ENCODE measurements at regions not wholly inside any gene's neighbourhood (a gene's known extent, or its start where the extent isn't known, plus 50 kb on each side); places are given as distances from the start of the nearest gene placed in this dataset.

DNA sequence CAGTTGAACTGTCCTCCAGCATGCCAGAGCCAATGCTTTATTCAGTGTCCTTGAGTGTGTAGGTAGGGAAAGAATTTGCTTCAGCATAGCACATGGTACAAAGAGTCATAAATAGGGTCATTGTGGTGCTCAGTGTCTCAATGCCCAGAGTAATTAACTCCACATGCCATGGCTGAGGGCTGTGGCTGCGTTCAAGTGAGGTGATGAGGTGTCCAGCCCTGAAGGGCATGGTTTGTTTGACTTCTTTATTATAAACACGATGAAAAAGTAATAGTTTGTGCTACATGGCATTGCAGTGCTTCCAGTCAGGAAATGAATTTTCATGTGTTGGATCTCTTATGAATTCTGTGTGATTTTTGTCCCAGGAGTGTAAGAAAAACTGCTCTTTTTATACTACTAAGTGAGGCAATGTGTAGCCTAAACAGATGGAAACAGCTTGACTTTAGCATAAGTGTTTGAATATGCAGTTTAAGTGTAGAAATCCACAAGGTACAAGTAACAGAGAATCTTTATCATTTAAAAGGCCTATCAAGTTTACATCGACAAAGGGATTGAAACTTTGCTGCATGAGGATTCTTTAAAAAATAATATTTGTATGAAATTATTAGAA, 507.9 kb upstream of the CDH2 start (continued):
- TF ChIP-seq, protein P1, sequence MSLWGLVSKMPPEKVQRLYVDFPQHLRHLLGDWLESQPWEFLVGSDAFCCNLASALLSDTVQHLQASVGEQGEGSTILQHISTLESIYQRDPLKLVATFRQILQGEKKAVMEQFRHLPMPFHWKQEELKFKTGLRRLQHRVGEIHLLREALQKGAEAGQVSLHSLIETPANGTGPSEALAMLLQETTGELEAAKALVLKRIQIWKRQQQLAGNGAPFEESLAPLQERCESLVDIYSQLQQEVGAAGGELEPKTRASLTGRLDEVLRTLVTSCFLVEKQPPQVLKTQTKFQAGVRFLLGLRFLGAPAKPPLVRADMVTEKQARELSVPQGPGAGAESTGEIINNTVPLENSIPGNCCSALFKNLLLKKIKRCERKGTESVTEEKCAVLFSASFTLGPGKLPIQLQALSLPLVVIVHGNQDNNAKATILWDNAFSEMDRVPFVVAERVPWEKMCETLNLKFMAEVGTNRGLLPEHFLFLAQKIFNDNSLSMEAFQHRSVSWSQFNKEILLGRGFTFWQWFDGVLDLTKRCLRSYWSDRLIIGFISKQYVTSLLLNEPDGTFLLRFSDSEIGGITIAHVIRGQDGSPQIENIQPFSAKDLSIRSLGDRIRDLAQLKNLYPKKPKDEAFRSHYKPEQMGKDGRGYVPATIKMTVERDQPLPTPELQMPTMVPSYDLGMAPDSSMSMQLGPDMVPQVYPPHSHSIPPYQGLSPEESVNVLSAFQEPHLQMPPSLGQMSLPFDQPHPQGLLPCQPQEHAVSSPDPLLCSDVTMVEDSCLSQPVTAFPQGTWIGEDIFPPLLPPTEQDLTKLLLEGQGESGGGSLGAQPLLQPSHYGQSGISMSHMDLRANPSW (CRISPR knock-in tag; IDR thresholded peaks at IDR 0.05; ENCODE audit: borderline replicate concordance), result no peak
- no peak for TF ChIP-seq REL (CRISPR knock-in tag; conservative IDR thresholded peaks at IDR 0.05)
- no peak for TF ChIP-seq RFX5 (IDR thresholded peaks at IDR 0.05; ENCODE audit: low read depth, low read length)
- TF ChIP-seq CBX5 (CRISPR knock-in tag; IDR thresholded peaks at IDR 0.05; ENCODE audit: borderline replicate concordance), result no peak
- no peak for TF ChIP-seq MATR3 (CRISPR knock-in tag; IDR thresholded peaks at IDR 0.05)
- no peak for TF ChIP-seq GLI4 (CRISPR knock-in tag; IDR thresholded peaks at IDR 0.05; ENCODE audit: borderline replicate concordance)
- TF ChIP-seq ZFAT (CRISPR knock-in tag; conservative IDR thresholded peaks at IDR 0.05), result no peak
- TF ChIP-seq ZNF33B (CRISPR knock-in tag; IDR thresholded peaks at IDR 0.05), result no peak
- TF ChIP-seq, protein P2, sequence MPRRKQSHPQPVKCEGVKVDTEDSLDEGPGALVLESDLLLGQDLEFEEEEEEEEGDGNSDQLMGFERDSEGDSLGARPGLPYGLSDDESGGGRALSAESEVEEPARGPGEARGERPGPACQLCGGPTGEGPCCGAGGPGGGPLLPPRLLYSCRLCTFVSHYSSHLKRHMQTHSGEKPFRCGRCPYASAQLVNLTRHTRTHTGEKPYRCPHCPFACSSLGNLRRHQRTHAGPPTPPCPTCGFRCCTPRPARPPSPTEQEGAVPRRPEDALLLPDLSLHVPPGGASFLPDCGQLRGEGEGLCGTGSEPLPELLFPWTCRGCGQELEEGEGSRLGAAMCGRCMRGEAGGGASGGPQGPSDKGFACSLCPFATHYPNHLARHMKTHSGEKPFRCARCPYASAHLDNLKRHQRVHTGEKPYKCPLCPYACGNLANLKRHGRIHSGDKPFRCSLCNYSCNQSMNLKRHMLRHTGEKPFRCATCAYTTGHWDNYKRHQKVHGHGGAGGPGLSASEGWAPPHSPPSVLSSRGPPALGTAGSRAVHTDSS (CRISPR knock-in tag; conservative IDR thresholded peaks at IDR 0.05), result no peak
- no peak for TF ChIP-seq TEAD3 (CRISPR knock-in tag; optimal IDR thresholded peaks at IDR 0.05; ENCODE audit: borderline replicate concordance)

DNA sequence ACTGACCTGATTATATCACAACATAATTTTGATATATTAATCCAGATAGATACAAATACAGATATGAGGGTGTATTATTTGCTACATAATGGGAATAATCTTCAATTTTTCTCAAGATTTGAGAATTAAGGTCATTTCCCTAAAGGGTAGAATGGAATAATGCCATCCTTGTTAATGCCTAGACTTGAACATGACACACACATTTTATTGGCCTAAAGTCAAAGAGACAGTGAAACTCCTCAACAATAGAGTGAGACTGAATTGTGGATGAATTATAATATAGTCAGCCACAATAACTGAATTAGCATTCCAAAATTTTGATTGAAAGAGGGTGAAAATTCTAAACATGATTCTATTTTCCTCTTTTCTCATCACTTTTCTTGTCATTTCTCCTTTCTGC, 506.0 kb upstream of the CDH2 start:
- no peak overlapping the region for H2AFZ ChIP-seq (ENCODE audit: low read length)
- H3K9me3 ChIP-seq (ENCODE audit: low read length), result no peaks in the 10 kb centered on the region
- H3K27me3 ChIP-seq (ENCODE audit: control insufficient read depth in 1 of 2, insufficient read depth in 2 of 2, low read length in 2 of 2), result no peaks in the 10 kb centered on the region
- no peak overlapping the region for H3K27ac ChIP-seq (ENCODE audit: extremely low read length, insufficient read depth, low read length)
- in situ Hi-C loops (cut with HindIII; ENCODE audit: extremely low pct_ligation_motif_present, low pct_unique_long_range_greater_than_20kb) (no loop called here), intact Hi-C loops (cut with micrococcal nuclease; ENCODE audit: unreplicated experiment) (no loop called here)
- H3K4me1 ChIP-seq (ENCODE audit: insufficient read depth, low read length), result no peaks in the 10 kb centered on the region
- no peaks in the 10 kb centered on the region for H3K36me3 ChIP-seq (replicated peaks in 1 of 2; ENCODE audit: control insufficient read depth in 1 of 2, insufficient read depth in 2 of 2, low read length in 2 of 2)
- no peak overlapping the region for H3K4me3 ChIP-seq (replicated peaks in 1 of 3; ENCODE audit: insufficient read depth in 1 of 3, low read depth in 2 of 3, low read length in 3 of 3)
- H4K20me1 ChIP-seq (ENCODE audit: insufficient read depth, low read length), result no peaks in the 10 kb centered on the region
- H3K4me2 ChIP-seq (ENCODE audit: low read depth, low read length), result no peak overlapping the region
- no peak for ATAC-seq
- no peak overlapping the region for H3K9ac ChIP-seq (ENCODE audit: insufficient read depth, low read depth, low read length)
- ChIA-PET CTCF (ENCODE audit: low intra/inter-chr PET ratio, low total read pairs) (no interaction called here), POLR2A (no interaction called here)
- no peak for FAIRE-seq
- no peaks in the 10 kb centered on the region for H3K79me2 ChIP-seq (ENCODE audit: insufficient read depth, low read length)
- no peak for DNase-seq (ENCODE audit: low spot score)
- BruUV-seq (replicated peaks), result no TSS peak
- TF ChIP-seq, protein P3, sequence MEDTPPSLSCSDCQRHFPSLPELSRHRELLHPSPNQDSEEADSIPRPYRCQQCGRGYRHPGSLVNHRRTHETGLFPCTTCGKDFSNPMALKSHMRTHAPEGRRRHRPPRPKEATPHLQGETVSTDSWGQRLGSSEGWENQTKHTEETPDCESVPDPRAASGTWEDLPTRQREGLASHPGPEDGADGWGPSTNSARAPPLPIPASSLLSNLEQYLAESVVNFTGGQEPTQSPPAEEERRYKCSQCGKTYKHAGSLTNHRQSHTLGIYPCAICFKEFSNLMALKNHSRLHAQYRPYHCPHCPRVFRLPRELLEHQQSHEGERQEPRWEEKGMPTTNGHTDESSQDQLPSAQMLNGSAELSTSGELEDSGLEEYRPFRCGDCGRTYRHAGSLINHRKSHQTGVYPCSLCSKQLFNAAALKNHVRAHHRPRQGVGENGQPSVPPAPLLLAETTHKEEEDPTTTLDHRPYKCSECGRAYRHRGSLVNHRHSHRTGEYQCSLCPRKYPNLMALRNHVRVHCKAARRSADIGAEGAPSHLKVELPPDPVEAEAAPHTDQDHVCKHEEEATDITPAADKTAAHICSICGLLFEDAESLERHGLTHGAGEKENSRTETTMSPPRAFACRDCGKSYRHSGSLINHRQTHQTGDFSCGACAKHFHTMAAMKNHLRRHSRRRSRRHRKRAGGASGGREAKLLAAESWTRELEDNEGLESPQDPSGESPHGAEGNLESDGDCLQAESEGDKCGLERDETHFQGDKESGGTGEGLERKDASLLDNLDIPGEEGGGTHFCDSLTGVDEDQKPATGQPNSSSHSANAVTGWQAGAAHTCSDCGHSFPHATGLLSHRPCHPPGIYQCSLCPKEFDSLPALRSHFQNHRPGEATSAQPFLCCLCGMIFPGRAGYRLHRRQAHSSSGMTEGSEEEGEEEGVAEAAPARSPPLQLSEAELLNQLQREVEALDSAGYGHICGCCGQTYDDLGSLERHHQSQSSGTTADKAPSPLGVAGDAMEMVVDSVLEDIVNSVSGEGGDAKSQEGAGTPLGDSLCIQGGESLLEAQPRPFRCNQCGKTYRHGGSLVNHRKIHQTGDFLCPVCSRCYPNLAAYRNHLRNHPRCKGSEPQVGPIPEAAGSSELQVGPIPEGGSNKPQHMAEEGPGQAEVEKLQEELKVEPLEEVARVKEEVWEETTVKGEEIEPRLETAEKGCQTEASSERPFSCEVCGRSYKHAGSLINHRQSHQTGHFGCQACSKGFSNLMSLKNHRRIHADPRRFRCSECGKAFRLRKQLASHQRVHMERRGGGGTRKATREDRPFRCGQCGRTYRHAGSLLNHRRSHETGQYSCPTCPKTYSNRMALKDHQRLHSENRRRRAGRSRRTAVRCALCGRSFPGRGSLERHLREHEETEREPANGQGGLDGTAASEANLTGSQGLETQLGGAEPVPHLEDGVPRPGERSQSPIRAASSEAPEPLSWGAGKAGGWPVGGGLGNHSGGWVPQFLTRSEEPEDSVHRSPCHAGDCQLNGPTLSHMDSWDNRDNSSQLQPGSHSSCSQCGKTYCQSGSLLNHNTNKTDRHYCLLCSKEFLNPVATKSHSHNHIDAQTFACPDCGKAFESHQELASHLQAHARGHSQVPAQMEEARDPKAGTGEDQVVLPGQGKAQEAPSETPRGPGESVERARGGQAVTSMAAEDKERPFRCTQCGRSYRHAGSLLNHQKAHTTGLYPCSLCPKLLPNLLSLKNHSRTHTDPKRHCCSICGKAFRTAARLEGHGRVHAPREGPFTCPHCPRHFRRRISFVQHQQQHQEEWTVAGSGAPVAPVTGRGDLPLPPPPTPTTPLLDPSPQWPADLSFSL (CRISPR knock-in tag; IDR thresholded peaks at IDR 0.05), result no peak
- no peak for TF ChIP-seq NR2F2 (IDR thresholded peaks at IDR 0.05; ENCODE audit: borderline replicate concordance, low read depth)
- no peak for TF ChIP-seq ZNF562 (CRISPR knock-in tag; IDR thresholded peaks at IDR 0.05; ENCODE audit: borderline replicate concordance)
